RWPE1 (cell line): ENCODE measurements at regions not wholly inside any gene's neighbourhood (a gene's known extent, or its start where the extent isn't known, plus 50 kb on each side); places are given as distances from the start of the nearest gene placed in this dataset.

Source experiments
- CTCF ChIA-PET: fragments of 350-600 bp; sonication (Branson Sonifier 250); formaldehyde crosslinking; extraction: SDS; loops from one replicate; lab custom pipeline; 2021; lab: Yijun Ruan, JAX
- POLR2A ChIA-PET: fragments of 400-600 bp; formaldehyde crosslinking; extraction: SDS; loops from one replicate; lab custom pipeline; 2020; ENCODE audit warnings: antibody characterized with exemption; ENCODE audit not compliant: low non-redundant PET; lab: Yijun Ruan, JAX
- DNase-seq: peaks from one replicate; pipeline ENCODE4 v3.0.0; 2012; ENCODE audit warnings: low spot score
- H3K27ac ChIP-seq: fragments of 450-650 bp; 2 replicates; pipeline ENCODE4 v1.5.1; 2017
- CTCF ChIP-seq: fragments of 450-650 bp; conservative IDR thresholded peaks from 2 replicates; pipeline ENCODE4 v1.5.1; 2017; ENCODE audit warnings: low read depth, mild to moderate bottlenecking

- POLR2A ChIA-PET = no interaction called here
Measured at GRCh38 chr3:127394984-127395662, 107.3 kb upstream of the PRR20G start.

GRCh38 chr3:127394031-127394430 is 106.2 kb upstream of the PRR20G start:
- ChIA-PET CTCF (no interaction called here), POLR2A (no interaction called here)
- no peak for TF ChIP-seq CTCF
- H3K27ac ChIP-seq = no peak overlapping the region
- no peak for DNase-seq

More at GRCh38 chr3:127394984-127395662, 107.3 kb upstream of the PRR20G start:
- CTCF ChIA-PET = no interaction called here
- TF ChIP-seq CTCF = no peak
- no peak for DNase-seq
- no peak overlapping the region for H3K27ac ChIP-seq

GRCh38 chr3:127393131-127393820 is 105.4 kb upstream of the PRR20G start:
- no peak overlapping the region for H3K27ac ChIP-seq
- TF ChIP-seq CTCF = no peak
- no peak for DNase-seq
- POLR2A ChIA-PET = no interaction called here
- CTCF ChIA-PET = no interaction called here

GRCh38 chr3:127392156-127392490 is 104.3 kb upstream of the PRR20G start:
- ChIA-PET POLR2A (no interaction called here), CTCF (interaction anchor here (0.7 to 1.0 kb wide), 2 partner anchors 13 to 730 kb away, joined by 3 to 5 read pairs; no protein-coding TSS in a partner anchor)
- no peak overlapping the region for H3K27ac ChIP-seq
- no peak for DNase-seq
- TF ChIP-seq CTCF = no peak

- CTCF ChIA-PET = interaction anchor here (0.6 to 1.0 kb wide), 3 partner anchors 12 to 1148 kb away, joined by 3 to 5 read pairs (median 3); no protein-coding TSS in a partner anchor
- POLR2A ChIA-PET = no interaction called here
- no peak for TF ChIP-seq CTCF
- no peak overlapping the region for H3K27ac ChIP-seq
- DNase-seq = no peak
Measured at GRCh38 chr3:127391436-127392155, 103.8 kb upstream of the PRR20G start.

GRCh38 chr3:127390365-127391025 is 102.6 kb upstream of the PRR20G start:
- ChIA-PET CTCF (interaction anchor here (0.6 to 1.1 kb wide), 2 partner anchors 21 to 1149 kb away, joined by 3 read pairs; no protein-coding TSS in a partner anchor), POLR2A (no interaction called here)
- DNase-seq = no peak
- TF ChIP-seq CTCF = no peak
- no peak overlapping the region for H3K27ac ChIP-seq
